Muscle of leg (tissue), 3 donors: ENCODE measurements at regions not wholly inside any gene's neighbourhood (a gene's known extent, or its start where the extent isn't known, plus 50 kb on each side); places are given as distances from the start of the nearest gene placed in this dataset.

ENCODE experiments used
- DNase-seq: peaks from one replicate; pipeline ENCODE4 v3.0.0; 2013
- H3K27ac ChIP-seq: one replicate; pipeline ENCODE4 v1.5.1; 2013; ENCODE audit warnings: mild to moderate bottlenecking, low read length, control low read depth
- H3K27me3 ChIP-seq: one replicate; pipeline ENCODE4 v1.6.1; 2013; ENCODE audit warnings: low read length; ENCODE audit not compliant: control insufficient read depth, insufficient read depth
- H3K36me3 ChIP-seq: one replicate; pipeline ENCODE4 v1.6.1; 2013; ENCODE audit warnings: low read length; ENCODE audit not compliant: control insufficient read depth, insufficient read depth
- H3K4me1 ChIP-seq: one replicate; pipeline ENCODE4 v1.6.1; 2013; ENCODE audit warnings: low read length; ENCODE audit not compliant: control insufficient read depth, insufficient read depth
- H3K4me3 ChIP-seq: one replicate; pipeline ENCODE4 v1.5.1; 2013; ENCODE audit warnings: low read length, control low read depth
- H3K9me3 ChIP-seq: replicated peaks from 2 replicates; pipeline ENCODE4 v1.6.1; 2013; ENCODE audit warnings: low read depth, low read length; ENCODE audit not compliant: control insufficient read depth
- WGBS: methylation state at CpG from one replicate; pipeline ENCODE4 v1.1.5; 2013; ENCODE audit warnings: missing lambda C conversion rate; ENCODE audit not compliant: insufficient coverage; 5-methylcytosine and 5-hydroxymethylcytosine counted together

GRCh38 chr5:152102057-152102456 is 177.4 kb upstream of the GLRA1 start:
- Histone ChIP-seq H3K9me3 (no peaks in the 10 kb centered on the region), H3K4me3 (no peak overlapping the region), H3K36me3 (no peaks in the 10 kb centered on the region), H3K27me3 (no peaks in the 10 kb centered on the region), H3K27ac (no peak overlapping the region), H3K4me1 (no peaks in the 10 kb centered on the region)
- DNase-seq: no peak
- WGBS: no CpG with 5 or more reads among the region's 3 CpGs

GRCh38 chr5:152100462-152100861 is 175.8 kb upstream of the GLRA1 start:
- Histone ChIP-seq H3K36me3 (no peaks in the 10 kb centered on the region), H3K4me1 (no peaks in the 10 kb centered on the region), H3K9me3 (no peaks in the 10 kb centered on the region), H3K4me3 (no peak overlapping the region), H3K27ac (no peak overlapping the region), H3K27me3 (no peaks in the 10 kb centered on the region)
- DNase-seq: no peak

- Histone ChIP-seq H3K27me3 (no peaks in the 10 kb centered on the region), H3K36me3 (no peaks in the 10 kb centered on the region), H3K4me3 (no peak overlapping the region), H3K27ac (no peak overlapping the region), H3K4me1 (no peaks in the 10 kb centered on the region), H3K9me3 (no peaks in the 10 kb centered on the region)
- DNase-seq: no peak
- WGBS: no CpG with 5 or more reads among the region's 1 CpG
Measured at GRCh38 chr5:152097128-152097527, 172.5 kb upstream of the GLRA1 start.

- no peak overlapping the region for H3K4me3 ChIP-seq
- WGBS: no CpG with 5 or more reads among the region's 2 CpGs
- no peak for DNase-seq
- H3K36me3 ChIP-seq: no peaks in the 10 kb centered on the region
- no peaks in the 10 kb centered on the region for H3K27me3 ChIP-seq
- H3K9me3 ChIP-seq: no peaks in the 10 kb centered on the region
- no peak overlapping the region for H3K27ac ChIP-seq
- H3K4me1 ChIP-seq: no peaks in the 10 kb centered on the region
Measured at GRCh38 chr5:152094716-152095115, 170.1 kb upstream of the GLRA1 start.

GRCh38 chr5:152094060-152094459 is 169.4 kb upstream of the GLRA1 start:
- peak; percentile 5 for DNase-seq
- Histone ChIP-seq H3K27ac (no peak overlapping the region), H3K27me3 (no peaks in the 10 kb centered on the region), H3K9me3 (no peaks in the 10 kb centered on the region), H3K36me3 (no peaks in the 10 kb centered on the region), H3K4me1 (no peaks in the 10 kb centered on the region), H3K4me3 (no peak overlapping the region)
- no CpG with 5 or more reads among the region's 2 CpGs for WGBS

- H3K27me3 ChIP-seq: no peaks in the 10 kb centered on the region
- H3K9me3 ChIP-seq: no peaks in the 10 kb centered on the region
- no peak for DNase-seq
- H3K4me3 ChIP-seq: no peak overlapping the region
- H3K36me3 ChIP-seq: no peaks in the 10 kb centered on the region
- no peak overlapping the region for H3K27ac ChIP-seq
- 100% methylated on average over 1 of the region's 1 CpG for WGBS
- no peaks in the 10 kb centered on the region for H3K4me1 ChIP-seq
Measured at GRCh38 chr5:152092580-152092979, 167.9 kb upstream of the GLRA1 start.

GRCh38 chr5:152089644-152090043 is 165.0 kb upstream of the GLRA1 start:
- Histone ChIP-seq H3K36me3 (no peaks in the 10 kb centered on the region), H3K4me3 (no peak overlapping the region), H3K27ac (no peak overlapping the region), H3K4me1 (no peaks in the 10 kb centered on the region), H3K27me3 (no peaks in the 10 kb centered on the region), H3K9me3 (no peaks in the 10 kb centered on the region)
- no peak for DNase-seq
- whole genome bisulfite sequencing: 0% methylated on average over 1 of the region's 2 CpGs

GRCh38 chr5:152086668-152087067 is 162.0 kb upstream of the GLRA1 start:
- no peaks in the 10 kb centered on the region for H3K36me3 ChIP-seq
- 50% methylated on average over 1 of the region's 3 CpGs for WGBS
- H3K27me3 ChIP-seq: no peaks in the 10 kb centered on the region
- H3K4me3 ChIP-seq: no peak overlapping the region
- no peak overlapping the region for H3K27ac ChIP-seq
- H3K4me1 ChIP-seq: no peaks in the 10 kb centered on the region
- no peaks in the 10 kb centered on the region for H3K9me3 ChIP-seq
- no peak for DNase-seq

- peak; percentile 5 for DNase-seq
- H3K4me3 ChIP-seq: no peak overlapping the region
- no peaks in the 10 kb centered on the region for H3K36me3 ChIP-seq
- no peak overlapping the region for H3K27ac ChIP-seq
- no peaks in the 10 kb centered on the region for H3K4me1 ChIP-seq
- WGBS: 53% methylated on average over 3 of the region's 4 CpGs
- no peaks in the 10 kb centered on the region for H3K27me3 ChIP-seq
- no peaks in the 10 kb centered on the region for H3K9me3 ChIP-seq
Measured at GRCh38 chr5:152084476-152084875, 159.8 kb upstream of the GLRA1 start.

- no peaks in the 10 kb centered on the region for H3K27me3 ChIP-seq
- 60% methylated on average over 1 of the region's 4 CpGs for WGBS
- no peak overlapping the region for H3K4me3 ChIP-seq
- no peaks in the 10 kb centered on the region for H3K4me1 ChIP-seq
- peak; percentile 16 for DNase-seq
- no peaks in the 10 kb centered on the region for H3K36me3 ChIP-seq
- no peak overlapping the region for H3K27ac ChIP-seq
- no peaks in the 10 kb centered on the region for H3K9me3 ChIP-seq
Measured at GRCh38 chr5:152083231-152083630, 158.6 kb upstream of the GLRA1 start.

GRCh38 chr5:152072091-152072490 is 147.4 kb upstream of the GLRA1 start:
- Histone ChIP-seq H3K9me3 (no peaks in the 10 kb centered on the region), H3K36me3 (no peaks in the 10 kb centered on the region), H3K4me3 (no peak overlapping the region), H3K27ac (no peak overlapping the region), H3K4me1 (peaks cover 4% of the 10 kb centered on the region), H3K27me3 (no peaks in the 10 kb centered on the region)
- peak; percentile 46 for DNase-seq
- 11% methylated on average over 2 of the region's 2 CpGs for WGBS
